ENCODE measurements at regions not wholly inside any gene's neighbourhood (a gene's known extent, or its start where the extent isn't known, plus 50 kb on each side); places are given as distances from the start of the nearest gene placed in this dataset.

DNA sequence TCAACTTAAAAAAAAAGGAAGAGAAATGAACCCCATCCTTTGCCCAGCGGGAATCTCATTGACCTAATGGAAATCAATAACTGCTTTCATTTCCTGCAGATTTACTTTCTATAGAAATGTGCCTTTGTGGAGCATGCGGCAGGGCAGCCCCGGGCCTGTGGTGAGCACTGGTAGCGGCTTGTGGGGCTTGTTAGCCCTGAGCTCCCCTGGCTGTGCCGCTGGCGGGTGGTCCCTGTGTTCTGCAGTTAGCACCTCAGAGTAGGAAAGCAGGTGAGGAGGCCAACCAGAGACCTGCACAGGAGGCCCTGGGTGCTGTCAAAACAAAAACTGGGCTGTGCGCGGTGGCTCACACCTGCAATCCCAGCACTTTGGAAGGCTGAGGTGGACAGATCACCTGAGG lies 76.8 kb upstream of the CDK20 start:
- TF ChIP-seq, protein P1, sequence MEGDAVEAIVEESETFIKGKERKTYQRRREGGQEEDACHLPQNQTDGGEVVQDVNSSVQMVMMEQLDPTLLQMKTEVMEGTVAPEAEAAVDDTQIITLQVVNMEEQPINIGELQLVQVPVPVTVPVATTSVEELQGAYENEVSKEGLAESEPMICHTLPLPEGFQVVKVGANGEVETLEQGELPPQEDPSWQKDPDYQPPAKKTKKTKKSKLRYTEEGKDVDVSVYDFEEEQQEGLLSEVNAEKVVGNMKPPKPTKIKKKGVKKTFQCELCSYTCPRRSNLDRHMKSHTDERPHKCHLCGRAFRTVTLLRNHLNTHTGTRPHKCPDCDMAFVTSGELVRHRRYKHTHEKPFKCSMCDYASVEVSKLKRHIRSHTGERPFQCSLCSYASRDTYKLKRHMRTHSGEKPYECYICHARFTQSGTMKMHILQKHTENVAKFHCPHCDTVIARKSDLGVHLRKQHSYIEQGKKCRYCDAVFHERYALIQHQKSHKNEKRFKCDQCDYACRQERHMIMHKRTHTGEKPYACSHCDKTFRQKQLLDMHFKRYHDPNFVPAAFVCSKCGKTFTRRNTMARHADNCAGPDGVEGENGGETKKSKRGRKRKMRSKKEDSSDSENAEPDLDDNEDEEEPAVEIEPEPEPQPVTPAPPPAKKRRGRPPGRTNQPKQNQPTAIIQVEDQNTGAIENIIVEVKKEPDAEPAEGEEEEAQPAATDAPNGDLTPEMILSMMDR (IDR thresholded peaks at IDR 0.05) = no peak
- TF ChIP-seq POLR2A (IDR thresholded peaks at IDR 0.05) (no peak), POLR2AphosphoS5 (IDR thresholded peaks at IDR 0.05) (no peak)
